Activated CD8-positive, alpha-beta memory T cell treated with anti-CD3 and anti-CD28 coated beads, Interleukin-2, amount 50 U/mL, for 48 hours (primary cell): ENCODE measurements at regions not wholly inside any gene's neighbourhood (a gene's known extent, or its start where the extent isn't known, plus 50 kb on each side); places are given as distances from the start of the nearest gene placed in this dataset.

ENCODE experiments used
- DNase-seq: peaks from one replicate; pipeline ENCODE4 v3.0.0-alpha.2; 2020

DNA sequence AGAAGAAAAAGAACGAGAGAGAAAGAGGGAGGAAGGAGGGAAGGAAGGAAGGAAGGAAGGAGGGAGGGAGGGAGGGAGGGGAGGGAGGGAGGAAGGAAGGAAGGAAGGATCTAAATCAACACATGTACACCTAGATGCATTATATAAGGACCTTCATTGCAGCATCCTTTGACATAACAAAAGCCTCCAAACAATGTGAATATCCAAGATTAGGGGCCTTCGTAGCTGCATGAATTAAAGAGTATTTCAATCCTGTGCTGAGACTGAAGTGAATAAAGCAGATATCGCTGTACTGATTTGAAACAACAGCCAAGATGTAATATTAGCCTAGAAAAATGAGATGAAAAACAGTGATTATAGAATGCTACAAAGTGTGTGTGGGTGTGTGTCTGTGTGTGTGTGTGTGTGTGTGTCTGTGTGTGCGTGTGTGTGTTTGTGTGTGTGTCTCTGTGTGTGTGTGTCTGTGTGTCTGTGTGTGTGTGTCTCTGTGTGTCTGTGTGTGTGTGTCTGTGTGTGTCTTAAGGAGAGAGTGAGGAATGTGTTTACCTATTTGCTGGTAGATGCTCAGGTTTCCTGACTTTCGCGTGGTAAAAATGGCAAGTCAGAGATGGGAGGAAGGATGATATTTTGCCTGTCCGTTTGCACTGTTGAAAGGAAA, 129.0 kb upstream of the PTPN1 start:
- DNase-seq: no peak

DNA sequence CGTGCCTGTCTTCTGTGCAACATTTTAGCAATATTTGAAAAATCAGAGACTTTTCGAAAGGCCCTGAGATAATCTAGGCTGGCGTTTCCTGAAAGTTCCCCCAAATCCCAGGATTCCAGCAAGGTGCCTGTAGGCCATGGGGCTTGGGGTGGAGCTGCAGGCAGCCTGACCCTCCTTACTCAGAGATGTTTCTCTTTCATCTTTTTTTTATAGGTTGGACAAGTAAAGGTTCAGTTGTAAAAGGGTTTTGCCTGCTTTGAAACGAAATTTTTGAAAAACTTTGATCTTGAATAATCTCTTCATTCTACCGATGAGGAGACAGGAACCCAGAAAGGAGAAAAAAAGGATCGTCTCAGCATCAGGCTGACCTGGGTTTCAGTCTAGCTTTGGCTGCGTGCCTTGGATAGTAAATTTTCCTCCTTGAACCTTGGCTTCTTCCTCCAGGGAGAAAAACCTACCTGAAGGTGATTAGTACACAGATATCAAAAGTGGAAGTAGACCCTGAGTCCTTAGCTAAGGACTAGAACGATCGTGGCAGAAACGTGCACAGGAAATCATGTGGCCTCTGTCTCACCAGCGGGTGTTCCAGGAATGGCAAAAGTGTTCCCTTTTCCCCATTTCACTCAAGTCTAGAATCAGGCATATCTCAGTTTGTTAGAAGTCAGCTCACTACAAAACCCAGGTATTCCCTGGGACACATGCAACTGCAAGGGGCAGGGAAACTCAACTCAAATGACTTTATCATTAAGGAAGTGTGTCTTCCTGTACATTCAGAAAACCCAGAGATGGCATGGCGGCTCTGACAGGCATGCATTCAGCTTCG, 128.2 kb upstream of the PTPN1 start:
- no peak for DNase-seq

DNA sequence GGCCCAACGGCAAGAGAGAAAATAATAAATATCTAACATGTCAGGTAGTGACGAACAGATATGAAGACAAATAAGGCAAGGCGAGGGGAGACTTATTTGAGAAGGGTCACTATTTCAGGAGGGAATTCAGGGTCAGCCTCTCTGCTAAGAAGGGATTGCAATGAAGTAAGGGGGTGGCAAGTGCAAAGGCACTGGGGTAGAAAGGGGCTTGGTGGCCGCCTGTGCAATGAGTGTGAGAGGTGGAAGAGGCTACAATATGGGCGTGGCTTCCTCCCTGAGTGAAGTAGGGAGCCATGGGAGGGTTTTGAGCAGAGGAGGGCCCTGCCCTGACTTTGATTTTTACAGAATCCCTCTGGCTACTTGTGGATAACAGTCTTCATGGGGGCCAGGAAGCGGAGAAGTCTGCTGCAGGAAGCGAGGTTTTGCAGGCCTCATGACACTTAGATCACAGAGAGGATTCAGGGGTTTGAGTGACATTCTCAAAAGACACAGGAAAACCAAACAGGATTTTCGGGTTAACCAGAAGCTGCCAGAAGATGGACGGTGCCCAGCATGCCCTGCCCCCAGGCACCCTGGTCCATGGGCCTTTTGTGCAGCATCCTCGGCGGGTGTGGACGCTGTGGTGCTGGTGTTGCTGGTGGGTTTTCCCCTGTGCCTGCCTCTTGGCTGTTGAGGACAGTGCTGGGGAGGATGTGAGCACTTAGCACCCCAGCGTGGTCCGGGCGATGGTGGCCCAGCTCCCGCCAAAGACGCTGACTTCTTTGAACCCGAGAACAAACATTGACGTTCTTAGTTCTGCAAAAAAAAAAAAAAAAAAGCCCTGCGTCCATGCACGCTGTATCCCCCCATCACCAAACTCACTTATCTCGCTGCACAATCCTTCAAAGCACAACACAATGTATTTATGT, 124.2 kb upstream of the PTPN1 start:
- peak; percentile 78 for DNase-seq

DNA sequence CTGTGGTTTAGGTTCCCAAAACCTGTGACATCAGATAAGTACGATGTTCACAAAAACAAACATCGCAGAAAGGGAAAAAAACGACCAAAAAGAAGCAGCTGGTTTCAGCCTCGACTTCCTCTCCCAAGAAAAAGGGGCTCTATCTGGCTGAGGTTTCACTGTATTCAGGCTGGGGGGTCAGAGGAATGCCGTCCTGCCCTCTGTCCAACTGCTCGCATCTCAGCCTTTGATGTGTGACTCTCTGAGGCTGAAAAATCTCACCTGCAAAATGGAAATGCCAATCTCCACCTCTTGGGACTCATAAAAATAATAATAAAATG, 123.6 kb upstream of the PTPN1 start:
- no peak for DNase-seq

DNA sequence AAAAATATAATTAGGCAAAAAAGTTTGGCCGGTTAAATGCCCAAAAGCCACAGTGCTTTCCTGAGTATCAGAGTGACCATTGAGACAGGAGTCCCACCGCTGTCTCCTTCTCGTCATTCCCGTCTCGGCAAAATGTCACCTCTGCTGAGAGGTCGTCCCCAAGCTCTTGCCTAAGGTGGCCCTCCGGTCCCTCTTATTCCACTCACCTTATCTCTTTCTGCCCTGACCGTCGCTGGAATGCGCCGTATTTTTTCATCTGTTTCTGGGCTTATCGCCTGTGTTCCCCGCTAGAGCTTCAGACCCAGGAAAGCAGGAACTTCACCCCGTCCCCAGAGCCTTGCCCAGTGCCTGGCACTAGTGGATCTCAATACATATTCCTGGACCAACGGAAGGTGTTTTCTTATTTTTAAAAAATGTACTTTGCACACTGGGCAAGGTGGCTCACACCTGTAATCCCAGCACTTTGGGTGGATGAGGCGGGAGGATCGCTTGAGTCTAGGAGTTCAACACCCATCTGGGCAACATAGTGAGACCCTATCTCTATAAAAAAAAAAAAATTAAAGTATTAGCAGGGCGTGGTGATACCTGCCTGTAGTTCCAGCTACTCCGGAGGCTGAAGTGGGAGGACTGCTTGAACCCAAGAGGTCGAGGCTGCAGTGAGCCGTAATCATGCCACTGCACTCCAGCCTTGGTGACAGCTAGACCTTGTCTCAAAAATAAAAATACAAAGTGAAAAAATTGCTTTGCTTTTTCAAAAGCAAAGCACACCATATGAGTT, 122.8 kb upstream of the PTPN1 start:
- DNase-seq: no peak

DNA sequence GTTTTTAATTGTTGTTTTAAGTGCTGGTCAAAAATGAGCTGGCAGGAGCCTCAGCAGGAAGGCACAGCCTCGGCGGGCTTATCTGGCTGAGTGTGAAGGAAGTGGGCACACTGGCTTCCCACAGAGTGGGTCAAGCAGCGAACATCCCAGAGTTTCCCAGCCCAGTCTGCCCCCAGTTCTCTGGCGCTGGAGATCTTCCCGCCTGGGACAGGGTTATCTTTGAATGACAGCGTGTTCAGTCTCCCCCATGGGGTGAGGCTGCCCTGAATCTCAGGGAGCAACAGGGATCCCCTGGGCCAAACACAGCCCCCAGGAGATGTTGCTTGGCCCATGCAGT, 122.2 kb upstream of the PTPN1 start:
- no peak for DNase-seq

DNA sequence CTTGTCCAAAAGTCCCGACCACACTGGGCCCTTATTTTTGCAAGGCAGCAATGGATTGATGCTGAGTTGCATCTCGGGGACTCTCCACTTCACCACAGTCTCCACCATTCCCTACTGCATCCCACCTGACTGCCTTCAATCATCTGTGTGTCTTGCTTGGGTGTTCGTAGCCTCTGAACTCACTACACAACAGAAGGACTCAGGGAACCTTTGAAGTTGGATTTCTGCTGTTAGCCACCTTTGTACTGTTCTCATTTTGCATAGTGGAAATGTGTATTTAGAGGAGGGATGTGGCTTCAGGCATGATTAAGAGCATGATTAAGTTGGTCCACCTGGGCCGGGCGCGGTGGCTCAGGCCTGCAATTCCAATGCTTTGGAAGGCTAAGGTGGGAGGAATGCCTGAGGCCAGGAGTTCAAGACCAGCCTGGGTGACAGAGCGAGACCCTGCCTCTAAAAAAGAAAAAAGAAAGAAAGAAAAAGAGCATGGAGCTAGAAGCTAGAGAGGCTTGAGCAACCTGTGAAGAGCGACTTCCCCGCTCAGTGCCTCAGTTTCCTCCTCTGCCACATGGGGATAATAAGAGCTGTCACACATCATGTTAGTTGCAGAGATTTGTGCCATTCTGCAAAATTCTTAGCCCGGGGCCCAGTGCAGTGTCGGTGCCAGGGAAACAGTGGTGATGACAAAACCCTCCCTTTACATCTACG, 121.3 kb upstream of the PTPN1 start:
- DNase-seq: no peak

DNA sequence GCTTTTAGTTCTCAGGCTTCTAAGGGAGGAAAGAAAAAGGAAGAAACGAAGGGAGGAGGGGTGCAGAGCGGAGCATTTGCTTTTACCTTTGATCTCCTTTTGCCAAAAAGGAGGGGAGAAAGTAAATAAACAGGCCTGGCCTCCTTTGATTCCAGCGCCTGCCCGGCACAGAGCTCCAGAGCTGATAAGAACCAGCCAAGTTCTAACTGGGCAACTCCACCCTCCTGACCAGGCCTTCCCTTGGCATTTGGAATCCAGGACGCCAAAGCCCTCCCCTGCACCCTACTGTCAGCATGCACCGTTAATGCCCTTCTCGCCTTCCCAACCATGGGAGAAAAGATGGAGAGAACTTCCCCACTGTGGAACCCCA, 120.8 kb upstream of the PTPN1 start:
- no peak for DNase-seq

DNA sequence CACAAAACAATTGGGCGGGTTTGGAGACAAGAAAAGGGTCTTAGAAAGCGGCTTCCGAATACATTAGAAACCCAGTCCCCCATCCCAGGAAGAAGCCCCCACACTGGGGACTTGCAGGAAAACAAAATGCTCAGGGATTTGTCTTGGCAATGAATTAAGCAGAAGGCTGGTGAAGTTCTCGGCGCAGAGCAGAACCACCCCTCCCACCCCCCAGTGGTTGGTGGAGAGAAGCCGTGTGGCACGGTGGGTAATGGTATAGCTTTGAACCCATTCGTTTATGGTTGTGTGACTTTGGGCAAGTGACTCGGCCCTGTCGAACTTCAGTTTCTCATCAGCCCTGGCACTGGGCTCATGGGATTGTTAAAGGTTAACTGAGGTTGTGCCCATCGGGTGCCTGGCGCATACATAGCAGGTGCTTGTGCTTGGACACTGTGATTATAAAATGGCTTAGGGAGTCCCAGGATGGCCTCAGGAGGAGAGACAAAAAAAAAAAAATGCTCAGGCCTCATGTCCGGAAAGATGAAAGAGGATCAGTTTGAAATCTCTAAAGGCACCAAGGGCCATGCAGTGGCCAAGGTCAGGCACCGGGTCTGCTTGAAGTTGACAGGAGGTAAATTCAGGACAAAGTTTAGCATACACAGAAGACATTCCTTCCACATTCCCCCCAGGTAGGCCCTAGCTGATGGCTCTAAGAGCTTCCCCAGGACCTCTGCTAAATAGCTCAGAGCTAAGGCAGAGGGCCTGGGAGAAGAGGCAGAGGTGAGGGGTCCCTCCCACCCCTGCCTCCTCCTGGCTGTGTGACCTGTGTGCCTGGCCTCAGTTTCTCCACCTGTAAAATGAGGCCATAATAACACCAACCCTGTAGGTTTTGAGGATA, 120.1 kb upstream of the PTPN1 start:
- DNase-seq: no peak

DNA sequence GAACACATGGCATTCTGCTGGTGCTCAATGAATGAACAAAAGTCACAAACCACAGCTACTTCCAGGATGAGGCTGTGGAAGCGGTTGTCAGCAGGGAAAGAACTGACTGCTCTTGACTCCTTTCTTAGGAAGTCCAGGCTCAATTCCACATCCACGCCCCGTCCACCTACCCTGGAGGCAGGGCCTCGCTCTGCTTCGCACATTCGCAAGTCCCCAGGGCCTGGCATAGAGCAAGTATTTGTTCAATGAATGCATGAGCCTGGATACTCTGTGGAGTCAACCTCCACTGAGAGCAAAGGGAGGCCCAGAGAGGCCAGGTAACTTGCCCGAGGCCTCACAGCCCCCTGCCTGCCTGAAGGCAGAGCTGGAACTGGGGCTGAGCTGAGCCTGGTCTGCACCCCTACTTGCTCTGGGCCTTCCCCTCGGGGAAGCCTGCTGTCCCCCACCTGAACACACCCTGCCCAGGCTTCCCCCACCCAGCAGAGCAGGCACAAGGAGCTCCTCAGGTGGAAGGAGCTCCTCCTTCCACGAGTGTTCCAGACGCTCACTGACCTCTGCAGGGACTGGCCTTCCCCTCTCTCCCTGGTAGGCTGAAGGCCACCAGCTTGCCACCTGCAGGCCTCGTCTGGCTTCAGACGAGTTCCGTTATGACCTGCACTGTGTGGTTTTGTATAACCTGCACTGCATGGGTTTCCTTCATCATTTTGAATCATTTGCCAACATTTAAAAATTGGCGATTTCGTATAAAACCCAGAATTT, 119.3 kb upstream of the PTPN1 start:
- no peak for DNase-seq

DNA sequence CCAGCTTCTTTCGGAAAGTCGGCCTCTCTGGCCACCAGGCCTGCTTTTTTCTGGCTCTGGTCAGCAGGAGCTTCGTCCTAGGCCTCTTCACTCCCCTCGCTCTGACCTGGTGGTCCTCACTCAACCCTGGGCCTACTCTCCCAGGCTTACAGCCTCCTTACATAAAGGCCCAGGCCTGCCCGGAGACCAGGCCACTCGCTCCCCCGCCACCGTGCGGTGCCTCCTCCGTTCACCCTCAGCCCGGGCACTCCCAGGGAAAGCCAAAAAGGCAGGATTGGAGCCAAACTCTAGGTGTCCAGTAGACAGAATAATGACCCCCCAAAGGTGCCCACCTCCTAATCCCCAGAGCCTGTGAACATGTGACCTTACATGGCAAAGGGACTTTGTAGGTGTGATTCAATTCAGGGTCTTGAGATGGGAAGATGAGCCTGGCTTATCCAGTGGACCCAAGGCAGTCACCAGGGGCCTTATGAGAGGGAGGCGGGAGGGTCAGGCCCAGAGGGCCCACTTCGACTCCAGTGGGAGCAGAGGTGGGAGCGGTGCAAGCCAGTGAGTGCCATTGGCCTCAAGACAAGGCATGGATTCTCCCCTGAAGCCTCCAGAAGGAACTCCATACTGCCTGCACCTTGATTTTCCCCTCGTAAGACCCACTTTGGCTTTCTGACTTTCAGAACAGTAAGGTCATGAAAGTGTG, 118.6 kb upstream of the PTPN1 start:
- no peak for DNase-seq

DNA sequence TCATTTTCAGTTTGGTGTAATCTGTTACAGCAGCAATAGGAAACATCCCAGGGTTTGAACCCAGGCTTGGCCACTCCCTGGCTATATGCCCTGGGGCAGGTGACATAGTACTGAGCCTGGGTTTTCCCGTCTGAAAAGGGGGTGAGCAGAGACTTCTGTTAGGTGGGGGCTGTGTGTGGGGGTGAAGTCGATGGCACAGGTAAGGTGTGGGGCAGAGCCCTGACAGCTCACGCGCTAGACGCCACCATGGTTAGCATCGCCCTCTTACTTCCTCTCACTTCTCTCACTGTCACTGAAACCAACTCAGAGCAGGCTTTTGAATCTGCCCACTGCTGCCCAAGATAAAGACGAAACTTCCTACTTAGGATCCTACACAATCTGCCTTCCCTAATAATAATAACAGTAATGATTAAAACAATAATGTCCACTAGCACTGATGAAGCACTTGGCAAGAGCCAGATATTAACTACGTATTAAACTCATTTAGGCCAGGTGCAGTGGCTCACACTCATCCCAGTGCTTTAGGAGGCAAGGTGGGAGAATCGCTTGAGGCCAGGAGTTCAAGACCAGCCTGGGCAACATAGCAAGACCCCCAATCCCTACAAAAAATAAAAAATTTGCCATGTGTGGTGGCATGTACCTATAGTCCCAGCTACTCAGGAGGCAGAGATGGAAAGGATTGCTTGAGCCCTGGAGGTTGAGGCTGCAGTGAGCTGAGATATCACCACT, 117.9 kb upstream of the PTPN1 start:
- no peak for DNase-seq

DNA sequence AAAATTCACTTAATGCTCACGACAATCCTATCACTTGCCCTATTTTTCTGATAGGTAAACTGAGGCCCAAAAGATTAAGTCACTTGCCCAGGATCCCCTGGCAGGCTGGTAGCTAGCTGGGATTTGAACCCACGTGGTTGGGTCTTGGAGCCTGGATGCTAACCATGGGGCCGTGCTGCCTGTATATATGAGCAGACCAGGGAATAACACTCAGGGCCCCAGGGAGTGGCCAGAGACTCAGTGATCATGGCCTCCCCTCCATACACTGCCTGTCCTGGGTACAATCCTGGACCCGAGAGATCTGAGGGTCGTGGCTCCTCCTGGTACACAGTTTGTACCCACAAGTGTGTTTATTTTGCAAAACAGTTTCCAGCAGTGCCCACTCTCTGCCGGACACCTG, 116.9 kb upstream of the PTPN1 start:
- no peak for DNase-seq

DNA sequence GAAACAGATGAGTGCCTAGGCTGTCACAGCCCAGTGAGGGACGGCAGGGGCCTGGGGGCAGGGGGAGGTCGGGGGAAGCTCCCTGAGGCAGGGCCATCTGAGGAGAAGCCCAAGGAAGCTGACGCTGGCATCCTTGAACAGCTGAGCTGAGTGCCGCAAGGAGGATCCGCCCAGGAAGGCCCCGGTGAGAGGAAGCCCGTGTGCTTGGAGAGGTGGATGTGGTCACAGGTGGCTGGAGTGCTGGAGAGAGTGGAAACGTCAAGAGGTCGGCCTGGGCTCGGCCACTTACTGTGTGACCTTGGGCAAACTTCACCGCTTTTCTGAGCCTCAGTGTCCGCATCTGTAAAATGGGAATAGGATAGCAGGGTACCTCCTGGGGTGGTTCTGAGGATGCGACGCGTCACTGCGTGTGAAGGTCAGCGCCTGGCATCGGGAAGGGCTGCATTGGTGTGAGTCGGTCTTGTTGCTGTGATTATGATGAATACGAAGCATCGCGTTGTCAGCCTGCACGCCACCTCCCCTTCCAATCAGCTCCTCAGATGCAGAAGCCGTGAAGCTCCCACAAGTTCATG, 116.1 kb upstream of the PTPN1 start:
- DNase-seq: no peak

DNA sequence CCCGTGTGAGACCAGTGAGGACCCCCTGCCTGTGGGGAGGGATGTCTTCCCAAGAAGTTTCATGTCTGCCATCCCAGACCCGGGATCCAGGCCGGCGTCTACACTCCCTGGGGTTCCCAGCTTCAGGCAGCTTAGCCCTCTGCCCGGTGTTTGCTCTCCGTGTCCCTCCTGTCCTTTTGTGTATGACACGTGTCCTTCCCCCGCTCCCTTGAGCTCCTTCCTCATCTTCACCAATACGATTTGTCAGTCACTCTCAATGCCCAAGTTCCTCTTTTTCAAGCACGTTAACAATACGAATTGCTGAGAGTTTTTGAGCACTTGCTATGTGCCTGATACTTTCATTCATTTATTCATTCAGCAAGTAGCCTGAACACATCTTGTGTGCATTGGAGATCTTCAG, 115.6 kb upstream of the PTPN1 start:
- no peak for DNase-seq

DNA sequence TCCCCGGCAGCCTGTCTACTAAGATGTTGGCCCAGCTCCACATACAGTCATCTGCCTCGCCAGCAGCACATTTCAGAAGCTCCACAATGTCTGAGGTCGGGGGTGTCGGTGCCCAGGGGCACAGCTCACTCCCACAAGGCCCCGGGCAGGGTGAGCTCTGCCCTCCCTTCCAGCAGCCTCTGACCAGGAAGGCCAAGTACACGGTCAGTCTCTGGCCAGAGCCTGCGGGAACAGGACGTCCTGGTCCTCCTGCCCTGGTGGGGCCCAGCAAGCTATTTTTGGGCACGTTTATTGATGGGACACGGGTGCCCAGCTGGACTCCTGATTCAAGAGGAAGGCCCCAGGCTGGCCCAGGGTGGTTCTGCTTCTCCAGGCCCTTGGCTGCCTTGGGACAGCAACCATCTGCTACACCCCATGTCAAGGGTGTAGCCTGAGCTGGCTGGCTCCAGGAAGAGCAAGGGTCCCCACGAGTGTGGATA, 114.9 kb upstream of the PTPN1 start:
- DNase-seq: no peak

DNA sequence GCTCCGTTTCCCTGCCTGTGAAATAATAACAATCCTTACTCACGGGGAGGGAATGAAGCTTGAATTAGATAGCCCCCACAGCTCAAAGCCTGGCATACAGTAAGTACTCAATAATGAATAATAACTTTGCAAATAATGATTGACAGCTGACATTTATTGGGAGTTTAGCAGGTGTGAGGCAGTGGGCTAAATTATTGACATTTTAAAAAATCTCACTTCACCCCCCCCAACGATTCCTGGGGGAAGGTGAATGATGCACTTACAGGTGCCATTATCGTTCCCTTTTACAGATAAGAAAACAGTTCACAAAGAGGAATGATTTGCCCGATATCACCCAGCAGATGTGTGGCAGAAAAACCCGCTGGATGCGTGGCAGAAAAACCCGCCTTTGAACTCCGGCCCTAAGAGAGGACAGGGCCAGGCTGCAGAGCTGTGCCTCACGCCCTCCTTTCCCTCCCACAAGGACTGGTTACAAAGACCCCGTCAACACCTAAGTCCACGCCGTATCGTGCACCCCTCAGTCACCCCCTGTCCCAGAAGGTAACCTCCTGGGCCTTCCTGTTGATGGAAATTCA, 114.2 kb upstream of the PTPN1 start:
- DNase-seq: no peak

DNA sequence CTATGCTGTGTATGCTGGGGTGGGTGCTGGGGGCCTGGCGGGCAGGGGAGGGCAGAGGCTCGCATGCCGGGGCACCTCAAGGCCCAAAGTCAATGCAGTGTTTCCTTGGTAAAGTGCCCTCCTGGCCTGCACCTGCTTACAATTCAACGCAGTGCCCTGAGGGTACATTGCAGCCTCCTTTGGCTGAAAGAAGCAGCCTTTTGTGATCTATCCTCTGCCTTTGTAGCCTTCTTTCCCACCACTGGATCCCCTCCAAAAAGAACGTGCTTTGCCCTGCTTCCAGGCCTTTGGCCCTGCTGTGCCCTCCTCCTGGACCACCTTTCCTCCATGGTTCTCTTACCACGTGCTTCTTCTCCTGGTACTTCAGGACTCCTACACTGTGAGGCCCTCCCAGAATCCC, 113.6 kb upstream of the PTPN1 start:
- DNase-seq: no peak

DNA sequence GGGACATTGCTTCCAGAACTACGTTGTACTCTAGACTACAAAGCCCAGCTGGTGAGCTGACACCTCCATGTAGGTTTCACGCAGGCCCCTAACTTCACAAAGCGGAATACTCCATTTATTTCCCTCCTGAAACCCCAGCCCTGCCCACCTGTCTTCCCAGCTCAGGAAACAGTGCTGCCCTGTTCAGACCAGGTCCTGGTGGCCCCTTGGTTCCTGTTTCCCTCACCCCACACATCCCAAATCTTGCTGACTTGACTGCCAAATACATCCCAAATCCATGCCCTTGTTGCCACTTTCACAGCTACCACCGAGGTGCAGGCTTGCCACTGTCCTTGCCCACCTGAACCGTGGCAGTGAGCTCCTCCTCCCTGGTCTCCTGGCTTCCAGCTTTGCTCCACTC, 113.1 kb upstream of the PTPN1 start:
- DNase-seq: no peak
